C4-2B (cell line): ENCODE measurements at regions not wholly inside any gene's neighbourhood (a gene's known extent, or its start where the extent isn't known, plus 50 kb on each side); places are given as distances from the start of the nearest gene placed in this dataset.

Experiments
- ZFX ChIP-seq: fragments of 450-650 bp; IDR thresholded peaks from 2 replicates; pipeline ENCODE4 v1.6.1; 2017
- TF ChIP-seq, protein P1 (sequence below): fragments of 450-650 bp; conservative IDR thresholded peaks from 2 replicates; pipeline ENCODE4 v1.5.1; 2017; ENCODE audit warnings: mild to moderate bottlenecking

DNA sequence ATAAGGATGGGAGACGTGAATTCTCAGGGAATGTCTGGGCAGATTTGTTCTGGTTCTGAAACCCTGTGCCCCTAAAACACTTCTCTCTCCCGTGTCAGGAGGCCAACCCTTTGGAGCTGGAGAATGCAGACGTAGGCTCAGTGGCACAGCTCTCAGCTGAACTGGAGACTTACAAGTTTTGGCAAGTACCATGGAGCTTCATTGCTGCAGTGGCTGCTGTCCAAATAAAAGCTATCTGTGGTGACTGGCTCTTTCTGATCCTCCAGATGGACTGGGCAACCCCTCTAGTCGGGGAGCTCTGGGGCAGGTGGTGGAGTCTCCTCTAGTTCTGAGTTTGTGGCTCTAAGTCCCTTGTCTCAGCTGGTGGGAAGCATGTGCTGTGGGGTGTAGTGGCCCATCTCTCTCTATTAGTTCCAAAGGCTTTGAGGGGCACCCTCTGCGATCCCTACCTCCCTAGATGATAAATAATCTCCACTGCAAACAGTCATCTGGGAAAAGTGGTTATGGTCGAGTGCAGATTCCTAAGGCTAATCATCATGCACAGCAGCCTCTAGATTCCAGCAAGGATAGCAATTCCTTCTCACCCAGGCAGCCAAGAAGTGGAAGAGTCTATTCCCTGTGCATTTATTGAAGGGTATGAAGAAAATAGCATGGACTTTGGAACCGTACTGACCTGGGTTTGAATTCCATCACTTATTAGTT lies 204.2 kb upstream of the KLF4 start:
- TF ChIP-seq, protein P1, sequence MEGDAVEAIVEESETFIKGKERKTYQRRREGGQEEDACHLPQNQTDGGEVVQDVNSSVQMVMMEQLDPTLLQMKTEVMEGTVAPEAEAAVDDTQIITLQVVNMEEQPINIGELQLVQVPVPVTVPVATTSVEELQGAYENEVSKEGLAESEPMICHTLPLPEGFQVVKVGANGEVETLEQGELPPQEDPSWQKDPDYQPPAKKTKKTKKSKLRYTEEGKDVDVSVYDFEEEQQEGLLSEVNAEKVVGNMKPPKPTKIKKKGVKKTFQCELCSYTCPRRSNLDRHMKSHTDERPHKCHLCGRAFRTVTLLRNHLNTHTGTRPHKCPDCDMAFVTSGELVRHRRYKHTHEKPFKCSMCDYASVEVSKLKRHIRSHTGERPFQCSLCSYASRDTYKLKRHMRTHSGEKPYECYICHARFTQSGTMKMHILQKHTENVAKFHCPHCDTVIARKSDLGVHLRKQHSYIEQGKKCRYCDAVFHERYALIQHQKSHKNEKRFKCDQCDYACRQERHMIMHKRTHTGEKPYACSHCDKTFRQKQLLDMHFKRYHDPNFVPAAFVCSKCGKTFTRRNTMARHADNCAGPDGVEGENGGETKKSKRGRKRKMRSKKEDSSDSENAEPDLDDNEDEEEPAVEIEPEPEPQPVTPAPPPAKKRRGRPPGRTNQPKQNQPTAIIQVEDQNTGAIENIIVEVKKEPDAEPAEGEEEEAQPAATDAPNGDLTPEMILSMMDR = no peak
- no peak for TF ChIP-seq ZFX
